ENCODE measurements at regions not wholly inside any gene's neighbourhood (a gene's known extent, or its start where the extent isn't known, plus 50 kb on each side); places are given as distances from the start of the nearest gene placed in this dataset.

GRCh38 chr1:58922302-58923089, 138.6 kb upstream of the JUN start (continued):
- TF ChIP-seq SMARCA4 (IDR thresholded peaks at IDR 0.05) (no peak), CREB3L1 (IDR thresholded peaks at IDR 0.05; ENCODE audit: borderline replicate concordance, low read depth) (no peak), ZNF668 (CRISPR knock-in tag; IDR thresholded peaks at IDR 0.05) (no peak), NFIC (IDR thresholded peaks at IDR 0.05) (peak; percentile 59), SOX6 (IDR thresholded peaks at IDR 0.05) (no peak), ZNF318 (IDR thresholded peaks at IDR 0.05; ENCODE audit: borderline replicate concordance in 1 of 2, low read depth in 1 of 2) (no peak), MIER1 (IDR thresholded peaks at IDR 0.05; ENCODE audit: low read depth) (no peak), ZNF696 (CRISPR knock-in tag; conservative IDR thresholded peaks at IDR 0.05) (no peak), PKNOX1 (IDR thresholded peaks at IDR 0.05) (peak; percentile 55), NR2C2 (CRISPR knock-in tag; IDR thresholded peaks at IDR 0.05) (no peak), NR2C2 (tag; IDR thresholded peaks at IDR 0.05) (0 out of 2 replicates have a peak, but pooled peaks have one; percentile 14), IFI16 (CRISPR knock-in tag; IDR thresholded peaks at IDR 0.05) (no peak), SAFB (IDR thresholded peaks at IDR 0.05; ENCODE audit: borderline replicate concordance, low read depth, low read length) (no peak), FOXA1 (IDR thresholded peaks at IDR 0.05; ENCODE audit: borderline replicate concordance) (no peak), GTF2E2 (tag; IDR thresholded peaks at IDR 0.05) (no peak), RBBP5 (IDR thresholded peaks at IDR 0.05; ENCODE audit: borderline replicate concordance, insufficient read depth, low read length, poor library complexity, severe bottlenecking) (no peak), RUNX1 (IDR thresholded peaks at IDR 0.05; ENCODE audit: low read depth) (no peak)
